GM18508 (cell line): ENCODE measurements at regions not wholly inside any gene's neighbourhood (a gene's known extent, or its start where the extent isn't known, plus 50 kb on each side); places are given as distances from the start of the nearest gene placed in this dataset.

Experiments used
- ATAC-seq: cut with Tn5 transposase; IDR thresholded peaks from one replicate; pipeline ENCODE4 v1.9.1; 2021; ENCODE audit warnings: moderate number of reproducible peaks; ENCODE audit not compliant: insufficient read depth, unreplicated experiment

DNA sequence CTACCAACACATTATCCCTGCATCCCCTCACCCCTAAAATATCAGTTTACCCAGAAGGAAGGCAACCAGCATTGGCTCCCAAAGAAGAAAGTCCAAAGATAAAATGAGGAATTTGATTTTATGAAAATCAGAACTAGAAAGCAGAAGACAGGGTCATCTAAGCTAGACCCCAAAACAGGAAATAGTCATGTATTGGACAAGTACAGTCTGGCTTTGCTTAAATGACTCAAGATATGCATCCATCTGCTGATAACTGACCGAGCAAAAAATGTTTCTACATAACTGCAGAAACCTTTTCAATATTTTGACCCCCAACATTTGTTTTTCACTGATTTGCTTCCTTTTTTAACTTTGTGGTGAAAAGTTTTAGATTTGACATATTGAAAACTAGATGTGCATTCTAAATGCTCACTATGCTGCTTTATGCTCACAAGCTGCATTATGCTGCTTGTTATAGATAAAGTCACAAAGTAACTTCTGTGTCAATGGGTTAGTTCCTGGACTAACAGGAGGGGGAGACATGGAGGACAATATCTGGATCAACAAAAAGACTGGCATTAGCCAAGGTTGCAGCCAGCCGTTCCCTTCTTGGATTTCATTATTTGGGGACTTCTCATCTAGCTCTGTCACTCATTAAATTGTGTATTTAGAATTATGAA, 227.0 kb downstream of the INHBA start:
- no peak for ATAC-seq

DNA sequence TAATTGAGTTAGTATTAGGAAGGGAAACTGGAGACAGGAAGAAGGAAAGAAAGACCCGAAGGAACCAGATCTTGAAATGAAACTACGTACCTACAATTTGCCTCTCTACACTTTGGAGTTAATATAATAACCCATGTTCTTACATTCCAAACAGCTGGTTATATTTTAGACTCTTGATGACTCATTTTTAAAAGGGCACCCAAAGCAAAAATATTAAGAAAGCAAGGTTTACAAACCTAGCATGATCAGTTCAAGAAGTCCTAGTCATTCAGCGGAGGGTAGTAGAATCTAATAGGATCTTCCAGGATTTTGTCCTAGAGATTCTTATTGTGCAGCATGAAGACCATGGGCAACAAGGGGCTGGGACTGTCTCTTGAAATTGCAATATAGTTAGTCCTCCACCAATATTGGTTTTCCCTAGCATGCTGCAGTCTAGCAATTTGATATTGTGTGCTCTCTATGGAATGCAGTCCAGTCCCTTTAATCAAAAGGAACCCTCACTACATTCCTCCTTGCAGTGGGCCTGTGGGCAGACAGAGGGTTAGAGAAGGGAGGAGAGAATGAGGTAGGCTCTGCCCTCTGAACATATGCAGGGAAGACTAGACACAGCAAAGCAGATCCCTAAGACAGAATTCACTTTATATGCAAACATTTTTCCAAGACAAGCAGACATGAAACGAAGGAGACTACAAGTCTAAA, 230.3 kb downstream of the INHBA start:
- no peak for ATAC-seq

- no peak for ATAC-seq
Observed at GRCh38 chr7:41470081-41470480, 232.8 kb downstream of the INHBA start.

DNA sequence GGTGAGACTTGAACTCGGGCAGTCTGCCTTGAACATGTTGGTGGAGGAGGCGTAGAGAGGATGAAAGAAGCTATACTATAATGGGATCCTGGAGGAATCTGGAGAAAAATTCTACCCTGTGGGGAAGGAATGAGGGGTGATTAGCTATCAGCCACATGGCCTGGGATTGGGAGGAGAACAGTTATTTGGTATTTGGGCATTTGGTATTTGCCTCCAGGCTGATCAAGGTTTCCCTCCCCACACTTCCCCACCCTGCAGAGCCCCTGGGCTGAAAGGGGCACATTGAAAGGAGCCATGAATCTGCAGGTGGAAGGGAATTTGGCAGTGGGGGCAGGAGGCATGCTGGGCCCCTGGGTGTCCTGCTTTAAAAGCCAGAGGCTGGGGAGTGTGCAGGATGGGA, 235.3 kb downstream of the INHBA start:
- no peak for ATAC-seq

- no peak for ATAC-seq
Observed at GRCh38 chr7:41466760-41467384, 236.0 kb downstream of the INHBA start.

GRCh38 chr7:41465571-41465970, 237.3 kb downstream of the INHBA start:
- no peak for ATAC-seq

- no peak for ATAC-seq
Observed at GRCh38 chr7:41463770-41464470, 239.0 kb downstream of the INHBA start.

DNA sequence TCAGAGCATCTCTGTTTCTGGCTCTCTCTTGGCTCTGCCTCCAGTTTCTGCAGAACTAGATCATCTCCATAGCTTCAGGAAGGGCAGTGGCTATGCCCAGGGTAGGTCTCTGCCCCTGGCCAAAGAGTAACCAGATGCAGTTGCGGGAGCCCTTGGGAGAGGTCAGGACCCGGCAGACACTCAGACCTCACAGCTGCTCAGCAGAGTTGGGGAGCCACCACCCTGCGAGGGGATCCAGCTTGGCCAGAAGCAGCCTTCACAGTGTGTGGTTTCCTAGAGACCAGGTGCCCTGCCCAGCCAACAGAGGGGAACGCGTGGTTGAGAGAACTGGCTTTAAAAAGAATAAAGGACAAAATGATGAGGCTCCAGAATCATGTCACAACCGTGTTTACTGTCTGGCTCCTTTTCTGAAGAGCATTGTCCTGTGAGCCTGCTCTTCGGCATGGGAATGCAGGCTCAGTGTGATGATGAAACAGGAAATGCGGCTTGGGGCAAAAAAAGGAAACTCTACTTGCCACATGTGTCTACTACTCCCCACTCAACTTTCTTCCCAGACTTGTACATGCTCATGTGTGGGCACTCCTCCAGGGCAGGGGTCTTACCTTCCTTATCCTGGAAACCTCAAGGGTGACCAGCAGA, 243.1 kb downstream of the INHBA start:
- no peak for ATAC-seq

GRCh38 chr7:41459183-41459582, 243.7 kb downstream of the INHBA start:
- ATAC-seq: no peak

DNA sequence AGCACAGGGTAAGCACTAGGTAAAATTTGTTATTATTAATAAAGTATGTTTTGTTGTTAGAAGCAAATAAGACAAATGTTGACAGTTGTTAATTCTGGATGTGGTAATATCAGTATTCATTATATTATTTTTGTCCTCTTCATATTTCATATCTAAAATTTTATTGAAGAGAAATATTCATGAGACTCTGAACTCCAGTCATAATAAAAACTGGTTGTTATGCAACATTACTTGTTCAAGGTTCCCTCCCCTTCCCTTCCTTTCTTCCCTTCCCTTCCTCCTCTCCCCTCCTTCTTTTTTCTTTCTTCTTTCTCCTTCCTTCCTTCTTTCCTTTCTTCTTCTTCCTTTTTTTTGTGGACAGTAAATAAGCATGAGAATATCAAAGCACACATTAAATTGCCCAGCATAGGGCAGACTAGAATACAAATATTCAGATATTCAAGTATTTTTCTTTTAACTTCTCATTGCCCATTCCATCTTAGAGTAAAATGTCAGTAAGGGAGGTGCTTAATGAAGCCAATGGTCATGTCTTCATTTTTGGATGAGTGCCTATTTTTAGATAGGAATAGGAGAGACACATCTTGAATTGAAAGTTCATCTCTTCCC, 245.0 kb downstream of the INHBA start:
- ATAC-seq: no peak

DNA sequence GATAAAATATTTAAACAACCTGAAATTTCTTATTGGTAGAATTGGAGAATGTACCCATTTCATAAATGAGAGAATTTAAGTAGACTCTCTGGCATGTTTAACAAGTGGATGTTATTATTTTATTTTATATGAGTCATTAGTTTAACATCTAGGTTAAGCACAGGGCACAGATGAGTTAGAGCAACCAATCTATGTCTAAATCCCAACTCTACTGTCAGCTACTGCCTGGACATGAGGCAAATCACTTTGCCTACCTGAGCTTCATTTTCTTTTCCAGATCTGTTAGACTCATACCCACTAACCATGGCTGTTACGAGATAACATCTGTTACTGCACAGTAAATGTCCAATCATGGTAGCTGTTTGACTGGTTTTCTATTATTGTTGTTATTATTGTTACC, 251.1 kb downstream of the INHBA start:
- no peak for ATAC-seq

DNA sequence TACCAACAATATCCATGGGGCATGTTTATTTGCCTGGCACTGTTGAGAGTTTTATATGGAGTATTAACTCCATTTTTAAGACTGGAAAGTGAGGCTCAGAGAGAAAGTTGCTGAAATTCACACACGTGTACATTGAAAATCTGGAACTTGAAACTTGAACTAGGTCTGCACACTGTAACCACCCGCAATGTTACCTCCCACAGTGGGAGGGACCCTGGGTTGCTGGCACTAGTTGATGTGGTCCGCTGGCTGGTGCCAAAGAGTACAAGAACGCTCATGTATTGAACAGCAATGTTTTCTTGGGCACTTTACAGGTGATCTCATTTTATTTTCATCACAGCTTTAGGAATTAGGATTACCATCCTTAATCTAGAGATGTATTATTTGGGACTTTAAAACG, 253.2 kb downstream of the INHBA start:
- ATAC-seq: no peak

- no peak for ATAC-seq
Observed at GRCh38 chr7:41449286-41449685, 253.6 kb downstream of the INHBA start.

DNA sequence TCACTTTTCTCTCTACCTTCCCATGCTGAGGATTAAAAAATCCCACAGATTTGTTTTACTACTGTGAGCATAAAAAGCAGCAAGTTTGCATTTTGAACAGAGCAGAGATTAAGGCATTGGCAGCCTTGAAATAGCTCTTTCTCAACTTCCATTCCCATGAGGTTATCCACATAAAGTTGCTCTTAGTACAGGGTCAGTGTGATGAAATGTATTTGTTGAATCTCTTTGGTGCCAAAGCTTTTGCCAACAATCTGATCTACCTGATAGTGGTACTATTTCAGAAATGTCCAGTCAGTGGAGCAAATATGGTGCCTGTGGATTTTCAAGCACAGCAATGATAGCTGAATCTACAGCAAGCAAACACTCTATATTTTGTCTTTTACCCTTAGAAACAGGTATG, 254.8 kb downstream of the INHBA start:
- no peak for ATAC-seq

DNA sequence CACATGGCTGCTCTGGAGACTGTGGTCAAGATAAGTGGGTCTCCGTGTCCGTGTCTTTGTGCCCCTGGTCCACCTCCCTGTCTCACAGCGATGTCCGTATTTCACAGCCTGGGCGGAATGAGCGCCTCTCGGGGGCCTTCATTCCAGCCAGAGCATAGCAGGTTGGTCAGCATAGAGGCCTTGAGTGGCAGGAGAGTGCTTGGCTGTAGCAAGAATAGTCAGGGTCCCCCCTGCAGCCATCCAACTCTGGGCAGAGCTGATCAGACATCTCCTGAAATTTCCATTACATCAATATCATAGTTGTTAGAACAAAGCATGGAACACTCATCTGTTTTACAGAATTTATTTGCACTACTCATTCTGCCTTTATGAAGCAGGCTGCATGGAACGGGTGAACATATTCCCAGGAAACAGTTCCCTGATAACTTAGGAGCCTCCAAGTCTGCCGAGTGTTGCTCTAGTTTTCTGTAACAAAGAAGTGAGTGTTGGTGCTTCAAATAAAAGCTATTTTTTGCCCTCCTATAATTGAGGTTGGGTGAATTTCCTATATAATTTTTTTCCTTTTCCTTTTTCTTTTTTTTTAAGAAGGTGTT, 255.3 kb downstream of the INHBA start:
- ATAC-seq: no peak

DNA sequence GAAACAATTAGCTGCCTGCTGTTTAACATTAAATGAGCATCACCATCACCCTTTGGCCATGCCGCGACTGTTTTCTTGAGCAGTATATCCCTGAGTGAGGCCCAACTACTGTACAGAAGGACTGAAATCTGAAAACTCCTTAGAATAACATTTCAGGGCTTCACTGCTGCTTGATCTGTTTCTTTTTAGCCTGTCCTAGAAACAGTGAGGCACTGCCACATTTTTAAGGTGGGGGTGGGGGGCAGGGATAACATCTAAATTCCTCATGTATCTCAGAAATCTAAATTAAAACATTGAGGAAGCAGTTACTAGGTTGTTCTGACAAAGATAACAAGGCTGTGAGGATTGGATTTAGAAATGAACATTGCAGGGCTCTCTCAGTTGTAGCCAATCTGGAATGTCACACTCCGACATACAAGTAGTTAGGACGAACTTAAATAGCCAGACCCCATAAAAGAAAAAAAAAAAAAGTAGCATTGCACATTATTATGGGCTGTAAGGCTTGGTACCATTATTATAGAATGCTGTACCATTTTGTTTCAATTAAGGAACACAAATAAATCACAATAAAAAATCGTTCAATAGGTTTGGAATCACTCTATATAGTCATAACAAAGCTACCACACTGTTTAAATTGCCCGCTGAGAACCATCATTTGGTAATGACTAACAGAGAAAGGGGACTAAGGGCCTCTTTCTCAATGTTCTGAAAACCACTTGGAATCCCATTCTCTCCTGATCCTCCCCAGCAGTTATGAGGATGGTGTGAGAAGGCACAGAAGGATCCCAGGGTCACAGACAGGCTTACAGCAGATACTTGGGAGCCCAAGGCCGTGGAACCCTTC, 256.1 kb downstream of the INHBA start:
- ATAC-seq: no peak

- no peak for ATAC-seq
Observed at GRCh38 chr7:41445946-41446345, 256.9 kb downstream of the INHBA start.

DNA sequence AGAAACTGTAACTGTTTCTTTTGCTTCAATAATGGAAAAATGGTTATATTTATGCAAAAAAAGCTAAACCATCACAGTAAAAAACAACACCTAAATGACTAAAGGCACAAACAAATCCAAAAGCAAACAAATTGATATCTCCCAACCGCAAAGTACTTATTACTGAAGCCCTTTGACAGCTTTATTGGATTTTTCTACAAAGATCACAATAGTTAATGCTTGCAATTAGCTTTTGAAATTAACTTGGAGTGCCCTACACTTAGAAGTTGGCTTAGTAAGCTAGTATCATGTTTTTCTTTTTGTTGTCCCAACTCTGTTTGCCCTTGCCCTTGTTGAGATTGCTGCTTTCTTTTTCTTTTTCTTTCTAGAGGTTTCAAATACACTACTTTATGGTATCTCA, 257.5 kb downstream of the INHBA start:
- no peak for ATAC-seq

- ATAC-seq: no peak
Observed at GRCh38 chr7:41439515-41439879, 263.4 kb downstream of the INHBA start.
